ENCODE measurements at regions not wholly inside any gene's neighbourhood (a gene's known extent, or its start where the extent isn't known, plus 50 kb on each side); places are given as distances from the start of the nearest gene placed in this dataset.
"Not testable (repeated sequence)": the region's sequence is repeated elsewhere in the genome, so short reads cannot be mapped to it uniquely, and the experiment has no call there.

DNA sequence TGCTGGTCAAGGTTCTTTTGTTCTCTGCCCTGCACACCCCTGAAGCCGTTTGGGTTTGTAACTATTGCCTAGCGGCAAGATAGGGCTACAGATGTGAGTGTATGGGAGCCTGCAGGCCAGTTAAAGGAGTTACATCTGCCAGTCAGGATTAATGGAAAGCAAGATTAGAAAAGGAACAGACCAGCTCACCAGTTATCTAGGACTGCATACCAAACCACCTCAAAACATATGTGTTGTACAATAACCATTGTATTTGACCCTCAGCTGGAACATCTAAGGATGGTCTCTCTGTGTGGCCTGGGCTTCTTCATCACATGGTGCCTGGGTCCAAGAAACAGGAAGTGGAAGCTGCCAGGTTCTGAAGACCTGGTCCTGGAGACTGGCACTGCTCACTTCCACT lies 52.5 kb upstream of the FBXO28 start:
- no peak for DNase-seq

DNA sequence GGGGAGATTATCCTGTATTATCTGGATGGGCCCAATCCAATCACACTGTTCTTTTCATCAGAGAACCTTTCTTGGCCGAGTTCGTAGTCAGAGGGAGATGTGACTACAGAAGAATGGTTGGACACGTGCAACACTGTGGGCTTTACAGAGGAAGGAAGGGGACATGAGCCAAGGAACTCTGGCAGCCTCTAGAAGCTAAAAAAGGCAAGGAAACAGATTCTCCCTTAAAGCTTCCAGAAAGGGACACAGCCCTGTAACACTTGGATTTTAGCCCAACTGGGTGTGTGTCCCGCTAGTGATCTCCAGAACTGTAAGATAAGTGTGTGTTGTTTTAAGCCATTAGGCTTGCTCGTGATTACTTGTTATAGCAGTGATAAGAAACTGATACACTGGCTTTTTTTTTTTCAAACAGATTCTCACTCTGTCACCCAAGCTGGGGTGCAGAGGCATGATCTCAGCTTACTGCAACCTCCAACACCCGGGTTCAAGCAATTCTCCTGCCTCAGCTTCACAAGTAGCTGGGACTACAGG lies 53.9 kb upstream of the FBXO28 start:
- no peak for DNase-seq

DNA sequence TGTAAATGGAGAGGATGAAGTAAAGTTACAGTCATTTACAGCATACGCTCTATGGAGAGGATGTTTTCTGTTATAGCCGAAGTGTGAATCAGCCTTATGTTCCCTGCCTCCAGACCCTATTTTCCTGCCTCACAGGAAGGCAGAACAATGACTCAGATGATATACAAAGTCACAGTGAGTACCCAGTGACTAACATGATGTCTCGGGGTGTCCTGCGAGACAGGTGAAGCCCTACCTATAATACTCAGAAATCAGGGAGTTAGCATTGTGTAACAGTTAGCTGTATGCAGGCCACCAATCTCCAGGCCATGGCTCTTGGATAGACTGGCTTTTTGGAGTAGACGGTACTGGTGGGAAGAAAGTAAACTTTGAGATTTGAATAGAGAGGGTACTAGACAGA lies 55.6 kb upstream of the FBXO28 start:
- DNase-seq, result no peak

DNA sequence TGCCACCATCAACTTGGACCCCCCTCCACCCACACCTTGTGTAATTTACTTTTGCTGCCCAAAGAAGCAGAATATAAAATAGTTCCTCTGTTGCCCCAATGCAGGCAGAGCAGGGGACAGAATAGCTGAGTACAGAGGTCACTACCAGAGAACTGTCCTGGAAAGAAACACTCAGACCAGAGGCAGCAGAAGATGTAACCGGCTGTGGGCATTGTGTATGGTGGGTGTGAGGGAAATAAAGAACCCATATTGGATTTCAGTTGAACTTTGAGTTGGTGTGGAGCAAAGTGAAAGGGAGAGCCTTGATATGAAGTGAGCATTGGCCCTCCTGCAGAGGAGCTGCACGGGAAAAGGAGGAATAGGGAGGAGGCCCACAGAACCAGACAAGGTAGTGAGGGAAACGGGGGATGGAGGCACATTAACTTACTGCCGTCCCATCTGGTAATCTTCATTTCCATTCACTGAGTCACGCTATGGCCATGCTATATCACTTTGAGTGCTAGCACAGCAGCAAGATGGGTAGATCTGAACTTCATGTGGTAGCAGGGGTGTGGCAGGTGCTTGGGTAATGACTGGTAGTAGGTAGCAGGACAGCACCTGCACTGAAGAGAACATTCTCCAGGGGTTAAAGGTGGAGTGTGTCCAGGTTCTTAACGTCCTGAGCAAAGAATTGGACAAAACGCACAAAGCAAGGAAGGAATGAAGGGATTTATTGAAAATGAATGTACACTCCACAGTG lies 56.3 kb upstream of the FBXO28 start:
- DNase-seq, result no peak

DNA sequence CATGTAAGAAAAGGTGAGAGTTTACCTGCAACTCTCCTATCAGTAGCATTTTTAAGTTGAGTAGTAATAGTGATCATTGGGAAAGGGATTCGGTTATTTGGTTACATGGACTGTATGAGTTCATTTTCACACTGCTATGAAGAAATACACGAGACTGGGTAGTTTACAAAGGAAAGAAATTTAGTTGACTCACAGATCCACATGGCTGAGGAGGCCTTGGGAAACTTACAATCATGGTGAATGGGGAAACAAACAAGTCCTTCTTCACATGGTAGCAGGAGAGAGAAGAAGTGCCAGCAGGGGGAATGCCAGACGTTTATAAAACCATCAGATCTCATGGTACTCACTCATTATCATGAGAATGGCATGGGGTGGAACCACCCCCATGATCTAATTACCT lies 59.3 kb upstream of the FBXO28 start:
- no peak for DNase-seq

DNA sequence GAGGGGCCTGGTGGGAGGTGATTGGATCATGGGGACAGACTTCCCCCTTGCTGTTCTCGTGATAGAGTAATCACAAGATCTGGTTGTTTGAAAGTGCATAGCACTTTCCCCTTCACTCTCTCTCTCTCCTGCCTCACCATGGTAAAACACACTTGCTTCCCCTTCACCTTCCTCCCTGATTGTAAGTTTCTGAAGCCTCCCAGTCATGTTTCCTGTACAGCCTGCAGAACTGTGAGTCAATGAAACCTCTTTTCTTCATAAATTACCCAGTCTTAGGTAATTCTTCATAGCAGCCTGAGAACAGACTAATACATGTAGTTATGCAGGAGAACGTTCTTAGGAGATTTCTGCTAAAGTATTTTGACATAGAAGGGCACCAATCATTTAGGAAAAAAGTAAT lies 59.9 kb upstream of the FBXO28 start:
- DNase-seq, result no peak

DNA sequence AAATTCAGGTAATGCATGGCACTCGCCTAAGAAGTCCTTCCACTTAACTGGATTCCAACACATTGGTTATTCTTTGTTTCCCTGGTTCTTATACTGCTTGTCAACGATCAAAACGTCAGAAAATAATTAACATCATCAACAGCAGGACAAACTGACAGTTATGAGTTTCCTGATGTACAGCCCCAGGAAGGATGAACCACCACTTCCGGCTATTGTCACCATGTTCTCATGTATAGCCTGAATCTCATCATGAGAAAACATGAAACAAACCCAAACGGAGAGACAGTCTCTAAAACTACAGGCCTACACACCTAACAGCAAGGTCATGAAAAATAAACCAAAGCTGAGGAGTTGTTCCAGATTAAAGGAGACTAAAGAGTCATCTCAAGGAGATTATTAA lies 60.5 kb upstream of the FBXO28 start:
- DNase-seq, result no peak

DNA sequence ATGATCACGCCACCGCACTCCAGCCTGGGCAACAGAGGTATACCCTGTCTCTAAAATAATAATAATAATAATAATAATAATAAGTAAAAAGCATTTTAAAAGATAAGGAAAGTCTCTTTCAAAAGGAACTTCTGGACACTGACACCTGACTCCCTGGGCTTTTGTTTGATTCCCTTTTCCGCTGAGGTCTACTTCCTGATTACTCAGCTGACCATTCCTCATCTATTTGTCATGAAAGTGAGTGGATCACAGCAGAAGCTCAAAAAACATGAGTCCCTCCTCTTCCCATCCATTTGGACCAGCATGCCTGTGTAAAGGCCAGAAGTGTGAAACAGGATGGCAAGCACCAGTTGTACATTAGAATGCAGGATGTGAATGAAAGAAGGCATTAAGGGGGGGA lies 61.1 kb upstream of the FBXO28 start:
- no peak for DNase-seq

DNA sequence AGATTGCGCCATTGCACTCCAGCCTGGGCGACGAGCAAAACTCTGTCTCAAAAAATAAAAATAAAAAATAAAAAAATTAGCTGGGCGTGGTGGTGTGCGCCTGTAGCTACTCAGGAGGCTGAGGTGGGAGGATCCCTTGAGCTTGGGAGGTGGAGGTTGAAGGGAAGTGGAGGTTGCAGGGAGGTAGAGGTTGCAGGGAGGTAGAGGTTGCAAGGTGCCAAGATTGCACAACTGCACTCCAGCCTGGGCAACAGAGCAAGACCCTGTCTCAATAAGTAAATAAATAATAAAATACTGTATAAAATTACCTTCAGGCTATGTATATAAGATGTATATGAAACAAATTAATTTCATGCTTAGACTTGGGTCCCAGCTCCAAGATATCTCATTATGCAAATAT lies 62.1 kb upstream of the FBXO28 start:
- not testable (repeated sequence) for DNase-seq

DNA sequence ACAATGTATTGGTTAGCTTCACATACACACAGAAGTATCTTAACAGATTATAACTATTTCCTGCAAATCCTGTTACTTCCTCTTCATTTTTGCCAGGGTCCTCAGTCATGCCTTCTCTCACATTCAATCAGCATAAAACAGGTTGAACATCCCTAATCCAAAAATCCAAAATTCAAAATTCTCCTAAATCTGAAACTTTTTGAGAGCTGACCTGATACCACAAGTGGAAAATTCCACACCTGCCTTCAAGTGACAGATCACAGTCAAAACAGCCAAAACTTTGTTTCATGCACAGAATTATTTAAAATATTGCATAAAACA lies 62.9 kb upstream of the FBXO28 start:
- no peak for DNase-seq

DNA sequence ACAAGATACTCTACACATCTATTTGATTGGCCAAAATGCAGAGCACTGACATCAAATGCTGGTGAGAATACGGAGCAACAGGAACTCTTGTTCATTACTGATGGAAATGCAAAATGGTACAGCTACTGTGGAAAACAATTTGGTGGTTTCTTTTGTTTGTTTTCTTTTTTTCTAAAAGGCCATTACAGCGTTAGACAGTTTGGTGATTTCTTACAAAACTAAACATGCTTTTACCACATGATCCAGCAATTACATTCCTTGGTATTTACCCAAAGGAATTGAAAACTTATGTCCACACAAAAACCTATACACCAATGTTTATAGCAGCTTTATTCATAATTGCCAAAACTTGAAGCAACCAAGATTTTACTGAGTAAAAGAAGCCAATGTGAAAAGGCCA lies 66.4 kb upstream of the FBXO28 start:
- no peak for DNase-seq

DNA sequence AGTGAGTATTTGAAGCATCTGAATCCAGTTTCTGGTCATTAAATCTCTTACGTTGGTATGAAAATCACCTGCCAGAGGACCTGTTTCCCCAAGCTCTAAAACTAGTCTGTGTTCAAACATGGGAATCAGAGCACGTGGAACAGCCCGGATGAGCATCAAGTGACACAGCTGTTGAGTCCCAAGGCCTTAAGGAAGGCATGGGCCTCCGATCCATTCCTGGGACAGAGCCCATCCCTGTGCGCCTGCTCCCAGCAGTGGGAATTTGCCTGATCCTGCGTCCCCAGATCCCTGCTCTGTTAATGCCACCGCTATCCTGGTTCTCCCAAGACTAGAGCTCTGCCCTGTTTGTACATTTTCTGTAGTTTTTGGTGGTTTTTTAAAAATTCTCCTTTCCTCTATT lies 68.4 kb upstream of the FBXO28 start:
- DNase-seq, result no peak

DNA sequence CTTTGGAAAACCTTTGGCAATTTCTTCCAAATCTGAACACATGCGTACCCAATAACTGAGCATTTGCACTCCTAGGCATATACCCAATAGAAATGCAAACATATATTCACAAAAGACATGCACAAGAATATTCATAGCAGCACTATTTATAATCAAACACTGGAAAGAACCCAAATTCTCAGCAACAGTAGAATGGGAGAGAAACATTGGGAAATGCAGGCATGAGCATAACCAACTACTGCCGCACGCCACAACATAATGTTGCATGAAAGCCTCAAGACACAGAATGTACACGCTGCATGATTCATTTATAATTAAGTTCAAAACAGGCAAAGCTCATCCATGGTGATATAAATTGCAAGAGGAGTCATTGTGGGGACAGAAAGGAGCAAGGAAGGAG lies 69.5 kb upstream of the FBXO28 start:
- DNase-seq, result no peak

DNA sequence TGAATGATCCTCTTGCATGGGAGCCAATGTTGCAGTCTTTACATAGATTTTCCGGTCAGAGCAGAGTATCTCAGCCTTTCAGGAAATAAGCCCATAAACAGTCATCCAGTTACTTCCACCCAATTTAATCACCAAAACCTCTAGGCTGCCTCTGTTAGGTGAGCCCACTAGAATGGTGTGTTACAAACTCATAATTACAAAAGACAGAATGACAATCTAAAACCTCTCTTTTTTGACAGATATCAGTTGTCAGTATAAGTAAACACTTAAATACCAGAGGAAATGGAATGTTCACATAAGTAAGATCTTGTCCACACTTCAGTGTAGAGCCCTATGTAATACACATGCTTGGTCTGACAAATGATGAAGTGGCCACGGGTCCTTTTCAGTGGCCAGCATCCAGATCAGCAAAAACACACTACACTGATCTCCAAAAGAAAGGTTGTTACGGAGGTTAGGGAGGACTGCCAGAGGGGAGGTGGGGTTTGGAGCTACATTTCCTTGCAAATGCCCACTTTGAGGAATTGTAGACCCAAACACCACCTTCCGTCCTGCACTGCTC lies 71.3 kb upstream of the FBXO28 start:
- DNase-seq, result no peak

DNA sequence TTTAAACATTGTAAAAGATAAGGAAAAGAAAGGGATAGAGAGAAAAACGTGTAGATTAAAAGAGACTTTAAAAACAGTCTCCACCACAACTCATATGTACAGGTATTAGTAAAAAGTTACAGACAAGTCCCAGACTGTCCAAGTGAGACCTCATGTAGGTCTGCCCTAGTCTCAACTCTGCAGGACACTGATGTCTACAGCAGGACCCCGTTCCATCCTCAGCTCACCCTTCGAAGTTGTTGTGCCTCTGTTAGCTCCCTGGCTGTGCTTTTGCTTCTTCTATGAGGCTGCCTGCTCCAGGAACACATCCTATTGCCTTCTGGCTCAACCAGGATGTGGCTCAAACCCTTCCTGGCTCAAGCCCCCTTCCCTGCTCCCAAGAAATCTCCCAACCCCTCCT lies 72.9 kb upstream of the FBXO28 start:
- no peak for DNase-seq

DNA sequence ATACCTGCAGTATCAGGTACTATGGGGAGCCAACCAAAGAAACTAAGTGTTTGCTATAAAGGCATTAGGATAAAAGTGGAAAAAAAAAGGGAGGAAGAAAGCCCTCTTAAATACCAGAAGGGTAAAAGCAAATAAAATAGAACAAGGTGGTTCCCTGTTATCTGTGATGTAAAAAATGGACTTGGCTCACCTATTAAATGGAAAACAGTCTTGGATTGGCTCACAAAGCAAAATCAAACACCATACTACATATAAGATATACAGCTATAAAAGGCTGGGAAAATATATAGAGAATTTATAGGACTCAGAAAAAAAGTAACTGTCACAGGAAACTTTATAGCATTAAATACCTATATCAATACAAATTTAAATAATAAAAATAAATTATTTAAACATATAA lies 73.5 kb upstream of the FBXO28 start:
- DNase-seq, result not testable (repeated sequence)

DNA sequence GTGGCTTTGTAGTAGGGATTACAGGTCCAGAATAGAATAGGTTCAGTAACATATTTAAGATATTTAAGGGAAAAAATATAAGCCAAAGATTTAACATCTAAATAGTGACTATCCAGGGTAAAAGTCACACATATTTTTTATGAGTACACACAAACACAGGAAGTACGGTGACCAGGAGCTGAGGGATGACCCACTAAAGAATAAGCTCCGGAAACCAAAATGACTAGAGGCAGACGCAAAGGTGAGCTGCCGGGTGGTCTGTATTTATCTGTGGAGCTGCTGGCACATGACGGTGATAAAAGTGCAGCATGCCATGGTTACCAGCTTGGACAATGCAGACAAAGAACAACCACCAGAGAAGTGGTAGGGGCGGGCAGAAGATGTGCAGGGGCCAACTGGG lies 73.9 kb upstream of the FBXO28 start:
- not testable (repeated sequence) for DNase-seq

DNA sequence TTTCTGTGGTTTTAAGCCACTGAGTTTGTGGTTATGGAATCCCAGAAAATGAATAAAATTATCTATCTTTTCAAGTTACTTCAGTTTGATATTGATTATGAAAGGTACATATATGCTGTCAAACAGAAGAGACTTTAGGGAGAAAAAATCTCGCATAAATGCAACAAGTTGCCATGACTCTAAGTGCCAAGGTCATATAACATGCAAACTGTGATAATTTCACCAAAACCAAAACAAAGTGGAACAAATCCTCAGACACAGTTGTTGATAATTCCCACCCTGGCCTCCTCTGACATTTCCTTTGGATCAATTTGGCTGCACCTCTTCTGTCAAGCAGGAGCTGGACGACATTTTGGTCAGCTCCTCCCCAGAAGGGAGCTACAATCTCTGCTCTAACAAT lies 75.1 kb upstream of the FBXO28 start:
- not testable (repeated sequence) for DNase-seq

DNA sequence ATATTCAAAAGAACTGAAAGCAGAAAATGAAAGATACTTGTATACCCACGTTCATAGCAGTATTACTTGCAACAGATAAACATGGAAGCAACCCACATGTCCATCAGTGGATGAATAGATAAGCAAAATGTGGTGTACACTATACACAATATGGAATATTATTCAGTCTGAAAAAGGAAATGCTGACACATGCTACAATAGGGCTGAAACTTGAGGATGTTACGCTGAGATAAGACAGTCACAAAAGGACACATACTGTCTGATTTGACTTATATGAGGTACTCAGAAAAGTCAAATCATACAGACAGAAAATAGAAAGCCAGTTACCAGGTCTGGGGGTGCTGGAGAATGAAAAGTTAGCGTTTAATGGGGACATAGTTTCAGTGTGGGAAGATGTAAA lies 76.5 kb upstream of the FBXO28 start:
- not testable (repeated sequence) for DNase-seq

DNA sequence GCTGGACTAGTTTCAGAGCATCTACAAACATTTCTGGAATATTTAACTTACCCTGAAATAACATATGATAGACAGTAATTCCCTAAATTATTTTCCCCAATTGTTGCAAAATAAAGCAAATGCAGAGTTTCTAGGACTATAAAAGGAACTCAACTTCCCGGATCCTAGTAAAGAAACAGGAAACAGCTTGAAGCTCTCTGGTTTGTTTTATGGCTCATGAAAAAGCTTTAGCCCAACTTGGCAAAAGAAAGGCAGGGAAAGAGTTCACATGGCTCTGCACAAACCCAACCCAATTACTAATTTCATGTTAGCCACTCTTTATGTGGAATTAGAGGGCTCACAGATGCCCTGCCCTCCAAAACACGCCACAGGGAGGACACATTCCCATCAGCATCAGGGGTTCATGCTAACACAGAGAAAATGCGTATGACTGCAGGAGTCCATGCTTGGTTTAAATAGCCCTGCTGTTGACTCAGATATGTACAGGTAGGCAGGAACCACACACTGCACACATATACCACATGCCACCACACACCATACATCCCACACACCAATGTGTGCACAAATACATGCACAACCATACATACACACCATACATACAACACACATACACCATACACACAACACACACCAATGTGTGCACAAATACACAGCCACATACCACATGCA lies 81.2 kb upstream of the FBXO28 start:
- not testable (repeated sequence) for DNase-seq

DNA sequence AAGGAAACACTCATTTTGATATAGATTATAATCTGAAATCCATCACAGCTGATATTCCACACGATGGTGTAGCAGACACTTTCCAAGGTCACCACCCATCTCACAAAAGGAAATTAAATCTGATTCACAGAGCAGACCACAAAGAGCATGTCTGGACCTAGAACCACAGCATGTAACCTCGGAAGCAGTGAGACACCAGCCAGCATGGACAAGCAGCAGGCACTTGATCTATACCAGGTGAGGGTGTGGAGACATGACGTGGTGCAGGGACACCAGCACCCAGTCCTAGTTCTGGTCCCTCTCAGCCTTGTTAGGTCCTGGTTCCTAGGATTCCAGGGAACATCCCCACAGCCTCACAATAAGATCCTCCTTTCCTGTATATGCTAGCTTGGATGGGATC lies 81.9 kb upstream of the FBXO28 start:
- not testable (repeated sequence) for DNase-seq

DNA sequence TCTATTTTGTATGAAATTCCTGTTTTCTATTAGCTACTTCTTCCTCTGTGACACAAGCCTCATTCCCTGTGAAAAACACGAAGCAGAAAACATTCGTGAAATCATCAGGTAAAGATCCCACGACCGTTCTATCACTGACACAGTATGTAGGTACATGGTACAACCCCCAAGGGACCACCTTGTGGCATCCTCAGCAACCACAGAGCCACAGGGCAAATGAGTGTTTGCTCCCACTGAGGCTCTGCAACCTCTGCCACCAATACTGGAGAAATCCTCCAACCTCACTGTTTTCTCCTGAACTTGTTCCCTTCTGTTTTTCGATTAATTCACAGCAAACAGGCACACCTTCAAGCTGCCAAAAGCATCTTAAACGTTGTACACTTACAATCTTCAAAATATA lies 83.7 kb upstream of the FBXO28 start:
- not testable (repeated sequence) for DNase-seq

DNA sequence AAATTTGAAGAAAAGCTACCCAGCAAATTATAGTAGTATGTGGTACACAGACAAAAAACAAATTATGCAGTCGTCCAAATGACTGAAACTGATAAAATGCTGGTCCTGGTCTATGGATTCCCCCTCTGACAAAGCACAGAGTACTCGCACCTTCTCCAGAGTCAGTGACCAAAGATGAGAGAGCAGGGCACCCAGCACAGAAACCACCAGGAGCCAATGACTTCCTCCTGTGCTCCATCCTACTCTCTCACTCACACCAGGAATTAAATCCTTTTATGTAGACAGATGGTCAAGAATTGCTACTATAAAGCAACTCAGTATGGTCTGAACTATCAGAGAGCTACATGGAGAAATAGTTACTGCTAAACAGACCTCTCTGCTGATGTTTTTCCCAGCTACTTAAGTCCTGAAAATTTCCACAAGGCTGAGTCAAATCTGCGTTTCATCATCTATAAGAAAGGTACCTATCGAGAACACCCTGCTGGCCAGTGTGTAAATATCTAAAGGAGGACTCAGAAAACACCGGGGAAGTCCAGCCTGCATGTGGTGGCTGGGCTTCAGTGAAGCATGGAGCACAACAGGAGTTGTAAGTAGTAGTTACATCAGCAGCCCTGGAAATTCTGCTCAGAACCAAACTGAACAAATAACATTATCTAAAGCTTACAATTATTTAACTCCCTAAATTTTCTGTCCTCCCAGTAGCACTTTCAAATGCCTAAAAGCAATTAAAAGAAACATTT lies 84.5 kb upstream of the FBXO28 start:
- not testable (repeated sequence) for DNase-seq

DNA sequence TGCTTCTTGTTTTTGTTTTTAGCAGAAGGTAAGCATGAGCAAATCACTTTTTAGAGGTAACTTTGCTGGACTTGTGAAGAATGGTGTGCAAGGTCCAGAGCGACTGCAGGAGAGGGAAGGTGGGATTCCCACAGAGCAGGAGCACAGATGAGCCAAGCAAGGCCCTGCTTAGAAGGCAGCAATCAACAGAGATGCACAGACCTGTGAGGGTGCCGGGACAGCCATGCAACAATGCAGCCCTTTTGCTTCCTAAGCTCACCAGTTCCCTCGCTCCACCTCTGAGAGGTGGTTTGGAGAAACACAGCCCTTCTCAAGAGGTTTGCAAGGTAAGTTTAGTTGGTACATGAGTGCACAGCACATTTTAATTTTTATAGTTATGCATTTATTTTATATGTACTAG lies 85.1 kb upstream of the FBXO28 start:
- not testable (repeated sequence) for DNase-seq
